ENCODE measurements at regions not wholly inside any gene's neighbourhood (a gene's known extent, or its start where the extent isn't known, plus 50 kb on each side); places are given as distances from the start of the nearest gene placed in this dataset.
A peak's percentile ranks its signal among the peaks of the same experiment; 100 is the strongest.

- no peak for TF ChIP-seq CTCF (IDR thresholded peaks at IDR 0.05)
- no peaks in the 10 kb centered on the region for H3K36me3 ChIP-seq
- H3K27ac ChIP-seq = no peak overlapping the region
- H3K9me3 ChIP-seq = no peaks in the 10 kb centered on the region
- no peak overlapping the region for H3K4me3 ChIP-seq
- no peaks in the 10 kb centered on the region for H3K27me3 ChIP-seq
- DNase-seq = no peak
- intact Hi-C loops (cut with DNase I) = no loop called here
- no peak for ATAC-seq
- no peaks in the 10 kb centered on the region for H3K4me1 ChIP-seq
These were observed 67.8 kb upstream of the INCENP start for GRCh38 chr11:62055970-62056369.

GRCh38 chr11:62054484-62055121 lies 69.2 kb upstream of the INCENP start:
- Histone ChIP-seq H3K27ac (no peak overlapping the region), H3K36me3 (no peaks in the 10 kb centered on the region), H3K4me1 (no peaks in the 10 kb centered on the region), H3K4me3 (no peak overlapping the region), H3K27me3 (no peaks in the 10 kb centered on the region), H3K9me3 (no peaks in the 10 kb centered on the region)
- DNase-seq (no peak), ATAC-seq (peak; percentile 81)
- intact Hi-C loops (cut with DNase I) = no loop called here
- TF ChIP-seq CTCF (IDR thresholded peaks at IDR 0.05) = peak; percentile 54

GRCh38 chr11:62054081-62054480 lies 69.7 kb upstream of the INCENP start:
- TF ChIP-seq CTCF (IDR thresholded peaks at IDR 0.05) = no peak
- intact Hi-C loops (cut with DNase I) = no loop called here
- no peak for ATAC-seq
- Histone ChIP-seq H3K4me1 (no peaks in the 10 kb centered on the region), H3K27me3 (no peaks in the 10 kb centered on the region), H3K36me3 (no peaks in the 10 kb centered on the region), H3K27ac (no peak overlapping the region), H3K9me3 (no peaks in the 10 kb centered on the region), H3K4me3 (no peak overlapping the region)
- DNase-seq = no peak

- no peak for TF ChIP-seq CTCF (IDR thresholded peaks at IDR 0.05)
- intact Hi-C loops (cut with DNase I) = no loop called here
- DNase-seq (no peak), ATAC-seq (no peak)
- Histone ChIP-seq H3K9me3 (no peaks in the 10 kb centered on the region), H3K27ac (no peak overlapping the region), H3K27me3 (no peaks in the 10 kb centered on the region), H3K36me3 (no peaks in the 10 kb centered on the region), H3K4me1 (no peaks in the 10 kb centered on the region), H3K4me3 (no peak overlapping the region)
These were observed 73.1 kb upstream of the INCENP start for GRCh38 chr11:62050716-62051115.

GRCh38 chr11:62048100-62048499 lies 75.7 kb upstream of the INCENP start:
- Histone ChIP-seq H3K36me3 (no peaks in the 10 kb centered on the region), H3K4me1 (no peaks in the 10 kb centered on the region), H3K4me3 (no peak overlapping the region), H3K27ac (no peak overlapping the region), H3K9me3 (no peaks in the 10 kb centered on the region), H3K27me3 (no peaks in the 10 kb centered on the region)
- ATAC-seq = no peak
- no peak for TF ChIP-seq CTCF (IDR thresholded peaks at IDR 0.05)
- DNase-seq = no peak
- intact Hi-C loops (cut with DNase I) = no loop called here

GRCh38 chr11:62046568-62047100 lies 77.2 kb upstream of the INCENP start:
- intact Hi-C loops (cut with DNase I) = no loop called here
- DNase-seq = no peak
- no peak for ATAC-seq
- Histone ChIP-seq H3K27me3 (no peaks in the 10 kb centered on the region), H3K4me3 (no peak overlapping the region), H3K27ac (no peak overlapping the region), H3K36me3 (no peaks in the 10 kb centered on the region), H3K4me1 (peaks cover 3% of the 10 kb centered on the region), H3K9me3 (no peaks in the 10 kb centered on the region)
- no peak for TF ChIP-seq CTCF (IDR thresholded peaks at IDR 0.05)
